GM10248 (cell line): ENCODE measurements at regions not wholly inside any gene's neighbourhood (a gene's known extent, or its start where the extent isn't known, plus 50 kb on each side); places are given as distances from the start of the nearest gene placed in this dataset.

ENCODE experiments used
- CTCF ChIA-PET: fragments of 300-600 bp; sonication (Branson Sonifier 250); formaldehyde crosslinking; extraction: SDS; loops from one replicate; lab custom pipeline; 2021; ENCODE audit warnings: antibody characterized with exemption; lab: Yijun Ruan, JAX
- POLR2A ChIA-PET: fragments of 350-650 bp; sonication (Branson Sonifier 250); formaldehyde crosslinking; extraction: SDS; loops from one replicate; lab custom pipeline; 2020; ENCODE audit warnings: antibody characterized with exemption; lab: Yijun Ruan, JAX
- DNase-seq: peaks from one replicate; pipeline ENCODE4 v3.0.0; 2012; ENCODE audit errors: extremely low spot score
- TF ChIP-seq, protein P1 (sequence below): IDR thresholded peaks from 2 replicates; pipeline ENCODE4 v1.5.1; 2012; ENCODE audit warnings: mild to moderate bottlenecking, low read depth; ENCODE audit errors: extremely low read depth, missing control alignments, control extremely low read depth

DNA sequence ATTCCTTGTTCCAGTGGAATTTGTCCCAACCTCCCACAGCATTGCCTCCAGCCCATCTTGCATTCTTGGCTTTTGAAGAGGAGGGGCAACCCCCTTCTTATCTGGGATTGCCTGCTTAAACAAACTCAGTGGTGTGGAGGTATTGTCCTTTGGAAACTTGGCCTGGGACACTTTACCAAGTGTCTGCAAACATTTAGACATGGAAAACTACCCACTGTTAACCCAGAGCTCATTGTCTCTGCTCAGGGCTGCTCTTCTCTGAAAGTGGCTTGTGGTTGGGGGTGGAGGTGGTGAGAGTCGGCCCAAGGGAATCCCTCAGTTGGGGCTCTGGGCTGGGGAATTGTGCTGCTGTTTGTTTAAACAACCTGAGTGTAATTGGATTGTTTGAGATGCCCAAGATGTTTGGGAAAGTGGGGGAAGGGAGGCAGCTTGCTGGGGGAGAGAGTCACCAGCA lies 178.3 kb upstream of the GATA6 start:
- ChIA-PET POLR2A (no interaction called here), CTCF (interaction anchor here (0.6 kb wide), 1 partner anchor 11 kb away, joined by 3 read pairs; no protein-coding TSS in a partner anchor)
- no peak for DNase-seq
- TF ChIP-seq, protein P1, sequence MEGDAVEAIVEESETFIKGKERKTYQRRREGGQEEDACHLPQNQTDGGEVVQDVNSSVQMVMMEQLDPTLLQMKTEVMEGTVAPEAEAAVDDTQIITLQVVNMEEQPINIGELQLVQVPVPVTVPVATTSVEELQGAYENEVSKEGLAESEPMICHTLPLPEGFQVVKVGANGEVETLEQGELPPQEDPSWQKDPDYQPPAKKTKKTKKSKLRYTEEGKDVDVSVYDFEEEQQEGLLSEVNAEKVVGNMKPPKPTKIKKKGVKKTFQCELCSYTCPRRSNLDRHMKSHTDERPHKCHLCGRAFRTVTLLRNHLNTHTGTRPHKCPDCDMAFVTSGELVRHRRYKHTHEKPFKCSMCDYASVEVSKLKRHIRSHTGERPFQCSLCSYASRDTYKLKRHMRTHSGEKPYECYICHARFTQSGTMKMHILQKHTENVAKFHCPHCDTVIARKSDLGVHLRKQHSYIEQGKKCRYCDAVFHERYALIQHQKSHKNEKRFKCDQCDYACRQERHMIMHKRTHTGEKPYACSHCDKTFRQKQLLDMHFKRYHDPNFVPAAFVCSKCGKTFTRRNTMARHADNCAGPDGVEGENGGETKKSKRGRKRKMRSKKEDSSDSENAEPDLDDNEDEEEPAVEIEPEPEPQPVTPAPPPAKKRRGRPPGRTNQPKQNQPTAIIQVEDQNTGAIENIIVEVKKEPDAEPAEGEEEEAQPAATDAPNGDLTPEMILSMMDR: no peak

DNA sequence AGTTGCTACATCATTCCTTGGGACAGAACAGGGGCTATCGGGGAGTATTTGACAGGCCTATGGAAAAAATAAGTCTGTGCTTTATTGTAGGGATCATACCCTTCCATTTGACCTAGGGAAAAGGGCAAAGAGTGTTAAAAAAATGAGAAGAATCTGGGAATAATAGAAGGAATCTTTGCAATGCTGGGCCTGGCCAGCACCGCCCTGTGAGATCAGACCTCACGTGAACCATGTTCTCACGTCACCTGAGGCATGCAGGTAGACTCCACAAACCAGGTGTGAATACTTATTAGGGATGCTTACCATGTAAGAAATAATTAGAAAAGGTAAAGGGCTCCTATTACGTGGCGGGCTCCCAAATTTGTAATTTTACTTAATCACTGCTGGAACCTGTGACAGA lies 177.5 kb upstream of the GATA6 start:
- CTCF ChIA-PET: no interaction called here
- TF ChIP-seq, protein P1: no peak
- POLR2A ChIA-PET: no interaction called here
- DNase-seq: no peak

DNA sequence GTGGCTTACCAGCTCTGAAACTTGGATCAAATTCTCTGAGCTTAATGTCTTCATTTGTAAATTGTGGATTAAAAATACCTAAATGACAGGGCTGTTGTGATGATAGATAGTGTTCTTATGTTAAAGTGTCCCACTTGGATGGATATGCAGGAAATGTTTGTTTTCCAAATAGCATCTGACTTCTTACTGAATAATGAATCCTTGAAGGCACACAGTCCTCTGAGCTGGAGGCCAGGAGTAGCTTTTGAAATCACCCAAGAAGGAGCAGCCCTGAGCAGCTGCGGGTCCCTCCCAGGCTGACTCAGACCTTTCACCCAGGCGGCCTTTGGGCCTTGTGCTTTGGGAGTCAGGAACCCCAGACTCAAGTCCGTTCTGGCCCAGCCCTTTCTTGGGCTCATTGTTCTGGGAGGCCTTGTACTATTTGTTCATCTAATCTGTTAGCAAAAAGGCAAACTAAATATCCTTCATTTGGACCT lies 173.0 kb upstream of the GATA6 start:
- TF ChIP-seq, protein P1: no peak
- CTCF ChIA-PET: interaction anchor here (0.9 to 2.5 kb wide), 6 partner anchors 8 to 567 kb away, joined by 3 to 11 read pairs (median 4); no protein-coding TSS in a partner anchor
- POLR2A ChIA-PET: no interaction called here
- DNase-seq: no peak

DNA sequence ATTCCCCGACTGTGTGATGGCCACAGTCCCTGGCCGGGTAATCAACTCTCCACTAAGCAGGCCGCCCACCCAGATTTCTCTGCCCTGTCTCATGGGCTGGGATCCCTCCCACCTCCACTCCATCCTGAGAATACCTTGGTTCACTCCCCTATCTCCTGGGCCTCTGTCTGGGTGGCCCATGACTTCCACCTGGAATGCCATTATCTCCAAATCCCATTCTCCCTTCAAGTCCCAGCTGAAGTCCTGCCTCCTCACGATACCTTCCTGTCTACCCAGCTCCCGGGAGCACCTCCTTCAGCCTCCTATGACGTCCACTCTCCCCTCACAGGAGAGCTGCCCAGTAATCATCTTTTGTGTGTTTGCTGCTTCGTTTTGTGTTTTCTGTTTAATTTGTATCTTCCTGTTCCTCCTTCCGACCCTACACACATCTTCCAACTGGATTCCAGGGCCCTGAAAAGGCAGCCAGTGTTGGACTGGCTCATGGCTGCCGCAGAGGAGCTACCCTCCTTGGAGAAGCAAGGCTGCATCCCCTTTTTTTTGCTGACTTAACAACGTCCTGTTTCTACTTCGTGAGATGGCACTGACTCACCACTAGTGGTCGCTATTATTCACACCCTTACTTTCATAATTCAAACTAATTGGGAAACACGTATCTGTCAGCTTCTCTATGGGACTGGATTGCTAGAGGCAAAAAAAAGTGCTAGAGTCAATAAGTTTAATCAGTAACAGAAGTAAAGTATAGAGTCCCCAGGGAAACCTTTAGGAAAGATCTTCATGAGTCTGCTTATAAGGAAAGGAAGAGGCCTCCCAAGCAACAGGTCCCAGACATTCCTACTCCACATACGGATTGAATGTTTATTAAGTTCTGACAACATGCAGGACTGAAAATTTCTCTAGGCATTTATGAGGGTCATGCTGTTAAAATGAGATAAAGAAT lies 171.9 kb upstream of the GATA6 start:
- peak; percentile 67 for DNase-seq
- TF ChIP-seq, protein P1: peak; percentile 82
- POLR2A ChIA-PET: no interaction called here
- CTCF ChIA-PET: interaction anchor here (0.9 to 3.5 kb wide), 18 partner anchors 9 to 832 kb away, joined by 3 to 18 read pairs (median 4); no protein-coding TSS in a partner anchor

DNA sequence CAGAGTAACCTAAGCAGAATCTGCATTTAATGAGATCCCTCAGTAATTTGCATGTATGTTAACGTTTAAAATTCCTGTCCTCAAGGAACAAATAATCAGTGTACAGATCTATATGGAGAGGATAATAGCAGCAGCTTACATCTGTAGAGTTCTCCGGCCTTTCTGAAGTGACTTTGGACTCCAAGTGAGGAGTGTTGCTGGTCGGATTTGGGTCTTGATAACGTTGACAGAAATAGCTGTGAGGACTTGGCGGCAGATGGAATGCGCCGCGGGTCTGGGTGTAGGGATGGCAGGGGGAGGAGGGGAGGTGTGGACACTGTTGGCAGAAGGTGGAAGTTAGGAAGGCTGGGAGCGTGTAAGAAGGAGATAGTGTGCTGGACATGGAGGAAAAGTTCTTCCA lies 170.9 kb upstream of the GATA6 start:
- no peak for DNase-seq
- TF ChIP-seq, protein P1: no peak
- CTCF ChIA-PET: interaction anchor here (1.0 to 3.5 kb wide), 11 partner anchors 9 to 514 kb away, joined by 3 to 18 read pairs (median 5); no protein-coding TSS in a partner anchor
- POLR2A ChIA-PET: no interaction called here

DNA sequence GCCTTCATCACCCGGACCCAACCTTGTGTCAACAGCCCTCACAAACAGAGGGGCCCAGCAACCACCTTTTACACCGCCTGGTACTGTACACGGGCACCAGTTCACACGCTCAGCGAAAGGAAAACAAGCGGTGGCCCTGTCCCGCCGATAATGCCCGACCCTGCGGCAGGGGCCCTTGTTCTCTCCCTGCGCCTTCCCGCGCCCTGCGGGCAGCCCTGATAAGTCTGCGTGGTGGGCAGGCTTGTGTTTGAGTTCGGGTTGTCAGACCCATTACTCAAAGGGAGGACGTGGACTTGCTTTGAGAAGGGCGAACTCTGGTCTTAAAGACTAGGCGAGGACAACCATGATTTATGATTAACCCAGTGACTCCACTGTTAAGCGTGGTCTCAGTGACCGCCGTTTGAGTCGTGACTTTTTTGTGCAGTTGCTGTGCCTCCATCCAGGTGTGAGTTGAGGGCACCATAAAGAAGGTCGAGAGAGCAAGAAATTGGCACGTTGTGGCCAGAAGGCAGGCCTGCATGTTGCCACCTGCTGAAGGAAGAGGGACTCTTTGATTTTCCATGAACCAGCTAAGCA lies 167.4 kb upstream of the GATA6 start:
- ChIA-PET POLR2A (no interaction called here), CTCF (interaction anchor here (1.5 kb wide), 1 partner anchor 9 kb away, joined by 4 read pairs; no protein-coding TSS in a partner anchor)
- TF ChIP-seq, protein P1: no peak
- DNase-seq: no peak
